Neural cell (in vitro differentiated cells): ENCODE measurements at regions not wholly inside any gene's neighbourhood (a gene's known extent, or its start where the extent isn't known, plus 50 kb on each side); places are given as distances from the start of the nearest gene placed in this dataset.

Experiments
- CTCF ChIP-seq: fragments of 450-650 bp; IDR thresholded peaks from 2 replicates; pipeline ENCODE4 v1.5.1; 2014; ENCODE audit warnings: antibody characterized with exemption, mild to moderate bottlenecking, moderate library complexity; ENCODE audit not compliant: poor library complexity, severe bottlenecking
- EZH2 ChIP-seq: fragments of 200-600, 300-800 bp; shearing (Covaris generic), sonication (generic); IDR thresholded peaks from 2 replicates; pipeline ENCODE4 v1.6.1; 2014; ENCODE audit warnings: antibody characterized with exemption, low read length, borderline replicate concordance, mild to moderate bottlenecking; ENCODE audit not compliant: insufficient read depth, poor library complexity, severe bottlenecking
- MXI1 ChIP-seq: fragments of 450-650 bp; conservative IDR thresholded peaks from 2 replicates; pipeline ENCODE4 v1.6.1; 2014; ENCODE audit warnings: antibody characterized with exemption, mild to moderate bottlenecking; ENCODE audit not compliant: poor library complexity, severe bottlenecking
- POLR2AphosphoS5 ChIP-seq: IDR thresholded peaks from 2 replicates; pipeline ENCODE4 v1.6.1; 2012
- TF ChIP-seq, protein P1 (sequence below): IDR thresholded peaks from 2 replicates; pipeline ENCODE4 v1.6.1; 2012; ENCODE audit warnings: borderline replicate concordance

GRCh38 chr2:164039270-164039669 is 303.5 kb upstream of the FIGN start:
- TF ChIP-seq MXI1 (no peak), CTCF (no peak), POLR2AphosphoS5 (no peak), EZH2 (no peak)
- TF ChIP-seq, protein P1, sequence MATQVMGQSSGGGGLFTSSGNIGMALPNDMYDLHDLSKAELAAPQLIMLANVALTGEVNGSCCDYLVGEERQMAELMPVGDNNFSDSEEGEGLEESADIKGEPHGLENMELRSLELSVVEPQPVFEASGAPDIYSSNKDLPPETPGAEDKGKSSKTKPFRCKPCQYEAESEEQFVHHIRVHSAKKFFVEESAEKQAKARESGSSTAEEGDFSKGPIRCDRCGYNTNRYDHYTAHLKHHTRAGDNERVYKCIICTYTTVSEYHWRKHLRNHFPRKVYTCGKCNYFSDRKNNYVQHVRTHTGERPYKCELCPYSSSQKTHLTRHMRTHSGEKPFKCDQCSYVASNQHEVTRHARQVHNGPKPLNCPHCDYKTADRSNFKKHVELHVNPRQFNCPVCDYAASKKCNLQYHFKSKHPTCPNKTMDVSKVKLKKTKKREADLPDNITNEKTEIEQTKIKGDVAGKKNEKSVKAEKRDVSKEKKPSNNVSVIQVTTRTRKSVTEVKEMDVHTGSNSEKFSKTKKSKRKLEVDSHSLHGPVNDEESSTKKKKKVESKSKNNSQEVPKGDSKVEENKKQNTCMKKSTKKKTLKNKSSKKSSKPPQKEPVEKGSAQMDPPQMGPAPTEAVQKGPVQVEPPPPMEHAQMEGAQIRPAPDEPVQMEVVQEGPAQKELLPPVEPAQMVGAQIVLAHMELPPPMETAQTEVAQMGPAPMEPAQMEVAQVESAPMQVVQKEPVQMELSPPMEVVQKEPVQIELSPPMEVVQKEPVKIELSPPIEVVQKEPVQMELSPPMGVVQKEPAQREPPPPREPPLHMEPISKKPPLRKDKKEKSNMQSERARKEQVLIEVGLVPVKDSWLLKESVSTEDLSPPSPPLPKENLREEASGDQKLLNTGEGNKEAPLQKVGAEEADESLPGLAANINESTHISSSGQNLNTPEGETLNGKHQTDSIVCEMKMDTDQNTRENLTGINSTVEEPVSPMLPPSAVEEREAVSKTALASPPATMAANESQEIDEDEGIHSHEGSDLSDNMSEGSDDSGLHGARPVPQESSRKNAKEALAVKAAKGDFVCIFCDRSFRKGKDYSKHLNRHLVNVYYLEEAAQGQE: no peak
